NCI-H460 (cell line): ENCODE measurements at regions not wholly inside any gene's neighbourhood (a gene's known extent, or its start where the extent isn't known, plus 50 kb on each side); places are given as distances from the start of the nearest gene placed in this dataset.
"Not testable (repeated sequence)": the region's sequence is repeated elsewhere in the genome, so short reads cannot be mapped to it uniquely, and the experiment has no call there.

Experiments
- DNase-seq: peaks from one replicate; pipeline ENCODE4 v3.0.0-alpha.2; 2016; ENCODE audit warnings: low read depth; ENCODE audit errors: extremely low read depth

GRCh38 chr13:65965501-65965900, 1264.6 kb downstream of the PCDH9 start:
- no peak for DNase-seq

DNA sequence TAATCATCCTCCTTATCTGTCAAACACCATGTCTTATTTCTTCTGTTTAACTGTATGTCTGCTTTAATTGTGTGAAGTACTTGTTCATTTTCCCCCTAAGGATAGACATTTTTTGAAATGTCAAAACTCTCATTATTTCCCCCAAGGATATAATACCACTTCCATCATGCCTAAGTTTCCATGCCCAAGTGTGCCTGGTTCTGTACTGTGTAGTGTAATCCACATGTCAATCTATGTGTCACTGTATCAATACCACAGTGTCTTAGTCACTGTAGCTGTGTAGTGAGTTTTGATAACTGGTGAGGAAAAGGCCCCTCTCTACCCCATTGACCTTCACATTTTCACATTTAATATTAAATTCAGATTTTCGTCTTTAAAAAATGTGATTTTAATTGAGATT, 1265.5 kb downstream of the PCDH9 start:
- no peak for DNase-seq

GRCh38 chr13:65959305-65959704, 1270.8 kb downstream of the PCDH9 start:
- DNase-seq: no peak

DNA sequence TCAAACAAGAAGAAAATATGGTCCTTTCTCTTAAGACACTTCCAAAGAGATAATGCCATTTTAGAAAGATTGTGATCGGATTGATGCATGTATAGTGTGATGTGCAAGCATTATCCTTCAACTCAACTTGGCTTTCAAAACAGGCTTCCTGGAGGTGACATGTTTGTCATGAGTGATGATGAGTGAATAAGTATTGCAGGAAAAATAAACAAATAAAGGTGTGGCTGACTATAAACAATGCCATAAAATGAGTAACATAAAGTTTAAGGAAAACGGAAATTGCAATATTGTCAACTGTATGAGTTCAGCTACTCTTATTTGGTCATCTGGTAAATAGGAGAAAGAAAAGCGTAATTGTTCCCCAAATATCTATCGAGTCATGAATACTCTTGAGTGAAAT, 1283.7 kb downstream of the PCDH9 start:
- peak; percentile 78 for DNase-seq

DNA sequence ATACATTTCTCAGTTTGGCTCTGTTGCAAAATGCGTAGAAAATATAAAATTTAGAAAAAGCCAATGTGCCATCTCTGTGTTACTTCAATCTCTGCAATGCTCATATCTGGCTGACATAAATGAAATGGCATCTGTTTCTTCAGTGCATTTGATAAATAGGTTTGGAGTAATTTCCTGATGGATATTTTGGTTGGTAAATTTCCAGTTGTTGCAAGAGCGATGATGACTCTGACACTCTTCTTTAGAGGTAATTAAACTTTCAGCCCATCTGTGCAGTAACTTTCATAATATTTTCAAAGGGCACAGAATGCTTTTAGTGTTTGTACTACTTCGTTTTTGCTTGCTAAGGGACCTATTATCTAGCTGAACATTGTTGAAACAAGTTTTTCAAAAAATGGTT, 1286.4 kb downstream of the PCDH9 start:
- DNase-seq: peak; percentile 77

DNA sequence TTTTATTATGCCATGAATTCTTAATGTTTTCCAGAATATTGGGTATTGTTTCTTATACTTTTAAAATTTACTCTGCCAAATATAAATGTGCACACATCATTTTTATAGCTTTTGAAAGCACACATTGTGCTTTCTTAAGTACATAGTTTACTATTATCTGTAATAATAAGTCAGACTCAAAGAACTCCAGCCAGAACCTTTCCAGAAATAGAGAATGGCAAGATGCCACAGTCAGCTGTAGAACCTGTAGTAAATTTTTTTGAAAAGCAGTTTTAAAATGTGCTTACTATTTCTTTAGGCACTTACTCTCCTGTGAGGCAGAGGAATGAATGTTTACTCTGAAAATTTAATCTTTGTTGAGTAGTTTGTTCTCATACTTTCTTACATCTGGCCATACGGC, 1287.1 kb downstream of the PCDH9 start:
- no peak for DNase-seq

DNA sequence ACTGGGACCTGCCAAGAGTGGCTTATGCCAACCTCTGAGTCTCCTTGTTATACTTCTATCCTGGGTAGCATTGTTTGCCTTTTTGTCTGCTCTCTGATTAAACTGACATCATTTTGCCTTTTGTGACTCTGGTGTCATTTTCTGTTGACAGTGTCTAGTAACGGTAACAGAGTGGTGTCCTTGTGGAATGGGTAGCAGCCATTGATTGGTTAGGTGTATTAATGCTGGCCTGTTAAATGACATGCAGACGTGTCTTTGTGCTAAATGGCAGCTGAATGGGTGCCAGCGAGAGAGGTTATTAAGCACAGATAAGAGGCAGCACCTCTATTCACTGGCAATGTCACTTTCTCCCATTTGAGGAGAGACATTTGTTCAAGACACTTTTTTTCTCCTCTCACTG, 1289.4 kb downstream of the PCDH9 start:
- no peak for DNase-seq

GRCh38 chr13:65937251-65937650, 1292.9 kb downstream of the PCDH9 start:
- no peak for DNase-seq

DNA sequence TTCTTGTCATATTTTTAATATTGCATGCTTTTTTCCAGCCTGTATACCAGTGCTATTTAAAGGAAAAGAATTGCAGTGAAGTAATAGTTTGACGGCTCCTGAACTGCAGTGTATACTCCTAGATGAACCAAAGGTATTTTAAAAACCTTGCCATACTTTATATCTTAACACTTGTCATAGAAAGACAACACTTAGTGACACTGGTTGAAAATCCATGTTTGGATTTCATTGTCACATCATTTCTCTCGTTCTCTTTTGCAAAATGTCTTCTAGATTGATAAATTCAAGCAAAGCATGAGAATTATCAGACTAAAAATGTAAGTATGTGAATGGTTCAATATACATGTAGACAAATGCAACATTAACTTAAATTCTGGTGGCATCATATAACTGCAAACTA, 1293.9 kb downstream of the PCDH9 start:
- no peak for DNase-seq

- no peak for DNase-seq
Observed at GRCh38 chr13:65932587-65933239, 1297.4 kb downstream of the PCDH9 start.

GRCh38 chr13:65932013-65932412, 1298.1 kb downstream of the PCDH9 start:
- no peak for DNase-seq

DNA sequence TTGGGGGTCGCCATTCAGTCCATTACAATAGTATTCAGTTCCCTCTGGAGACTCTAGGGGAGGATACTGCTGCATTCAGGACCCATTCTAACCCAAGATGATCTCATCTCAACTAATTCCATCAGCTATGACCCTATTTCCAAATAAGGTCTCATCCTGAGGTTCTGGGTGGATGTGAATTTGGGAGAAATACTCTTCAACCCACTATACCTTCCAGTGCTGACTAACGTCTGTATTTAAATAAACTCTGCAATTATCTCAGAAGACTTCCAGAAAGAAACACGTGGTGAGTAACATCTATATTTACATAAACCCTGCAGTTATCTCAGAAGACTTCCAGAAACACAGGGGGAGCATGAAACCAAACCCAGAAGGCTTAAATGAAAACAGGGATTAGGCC, 1300.7 kb downstream of the PCDH9 start:
- no peak for DNase-seq

DNA sequence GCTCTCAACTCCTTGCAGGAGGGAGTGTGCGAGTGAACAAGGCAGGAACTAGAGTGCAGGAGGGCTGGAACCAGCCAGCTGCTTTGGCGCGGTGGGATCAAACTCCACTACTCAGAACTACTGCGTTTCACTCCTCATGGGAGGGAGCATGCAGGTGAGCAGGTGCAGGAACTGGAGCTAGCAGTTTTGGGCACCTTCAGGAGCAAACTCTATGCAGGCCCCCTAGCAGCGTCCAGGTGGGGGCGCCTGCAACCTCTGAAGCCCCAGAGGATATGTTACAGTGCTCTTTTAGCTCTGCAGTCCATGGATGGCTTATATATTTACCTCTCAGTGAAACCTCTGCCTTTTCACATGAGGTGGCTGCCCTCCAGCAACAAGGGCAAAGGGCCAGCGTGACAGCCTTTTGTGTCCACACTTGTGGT, 1303.4 kb downstream of the PCDH9 start:
- DNase-seq: no peak

DNA sequence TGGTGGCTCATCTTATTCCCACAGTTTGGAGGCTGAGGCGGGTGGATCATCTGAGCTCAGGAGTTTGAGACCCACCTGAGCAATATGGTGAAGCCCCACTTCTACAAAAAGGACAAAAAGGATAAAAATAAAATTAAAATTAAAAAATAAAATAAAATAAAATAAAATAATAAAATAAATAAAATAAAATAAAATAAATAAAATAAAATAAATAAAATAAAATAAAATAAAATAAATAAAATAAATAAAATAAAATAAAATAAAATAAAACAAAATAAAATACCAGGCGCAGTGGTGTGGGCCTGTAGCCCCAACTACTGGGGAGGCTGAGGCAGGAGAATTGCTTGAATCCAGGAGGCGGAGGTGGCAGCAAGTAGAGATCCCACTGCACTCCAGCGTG, 1307.3 kb downstream of the PCDH9 start:
- not testable (repeated sequence) for DNase-seq

DNA sequence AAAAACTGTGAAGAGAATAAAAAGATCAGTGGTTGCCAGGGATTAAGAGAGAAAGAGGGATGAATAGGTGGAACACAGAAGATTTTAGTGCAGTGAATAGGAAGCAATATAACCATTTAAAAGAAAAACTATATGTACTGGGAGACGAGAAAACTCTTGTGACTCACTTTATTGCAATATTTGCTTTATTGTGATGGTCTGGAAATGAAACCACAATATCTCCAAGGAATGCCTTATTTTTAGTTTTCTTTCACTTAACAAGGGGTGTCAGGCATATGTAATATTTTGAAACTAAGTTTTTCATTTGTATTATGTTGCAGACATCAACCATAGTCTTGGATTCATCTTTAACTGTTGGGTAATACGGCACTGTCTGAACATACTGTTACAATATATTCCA, 1308.2 kb downstream of the PCDH9 start:
- DNase-seq: no peak

DNA sequence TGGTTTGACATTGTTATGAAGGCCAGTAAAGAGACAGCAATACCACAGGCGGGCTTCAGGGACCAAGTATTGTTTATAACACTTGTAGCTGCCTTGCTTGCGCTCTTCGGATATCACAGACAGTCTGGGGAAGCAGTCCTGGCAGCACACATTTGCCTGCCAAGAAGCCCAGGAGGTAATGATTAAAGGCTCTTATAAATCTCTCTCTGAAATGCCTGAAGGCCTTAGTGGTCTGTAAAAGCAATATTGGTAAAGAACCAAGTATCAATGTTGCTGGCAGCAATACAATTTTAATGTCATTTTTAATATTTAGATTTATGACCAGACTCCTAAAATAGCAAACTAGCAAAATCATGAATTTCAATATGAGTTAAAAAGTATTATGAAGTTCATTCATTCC, 1312.4 kb downstream of the PCDH9 start:
- no peak for DNase-seq

DNA sequence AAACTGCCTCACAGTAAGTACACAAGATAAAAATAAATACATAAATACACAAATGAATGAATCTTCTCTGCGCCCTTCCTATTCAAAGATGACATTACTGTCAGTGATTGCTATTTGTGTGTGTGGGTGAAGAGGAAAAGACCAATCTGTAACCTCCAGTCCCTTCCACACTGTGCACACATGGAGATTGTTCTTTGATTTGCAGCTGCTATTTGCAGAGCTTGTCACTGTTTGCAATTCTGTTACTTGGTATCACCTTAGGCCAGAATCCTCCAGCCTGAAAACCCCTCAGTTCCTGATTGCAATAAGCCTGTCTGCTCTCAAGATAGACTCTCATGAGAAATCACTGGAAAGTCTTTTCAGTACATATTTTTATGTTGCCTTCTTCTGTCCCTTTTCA, 1314.9 kb downstream of the PCDH9 start:
- DNase-seq: no peak

DNA sequence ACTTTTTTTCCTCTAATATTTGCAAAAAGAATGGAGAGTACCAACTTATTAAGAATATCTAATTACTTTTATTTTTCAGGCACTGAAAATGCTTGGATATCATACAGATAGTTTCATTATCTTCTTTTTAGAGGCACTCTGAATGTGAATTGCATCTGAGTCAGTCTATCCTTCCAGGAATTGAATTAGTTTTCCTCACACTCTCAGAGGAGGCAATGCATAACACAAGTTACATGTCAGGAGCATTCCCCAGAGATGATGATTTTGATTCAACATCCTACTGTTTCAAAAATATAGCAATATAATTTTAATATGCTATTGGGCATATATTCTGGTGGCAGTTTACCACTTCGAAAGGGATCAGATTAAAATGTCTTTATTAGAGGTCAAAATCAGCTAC, 1315.4 kb downstream of the PCDH9 start:
- no peak for DNase-seq

- peak; percentile 19 for DNase-seq
Observed at GRCh38 chr13:65913173-65913572, 1317.0 kb downstream of the PCDH9 start.

DNA sequence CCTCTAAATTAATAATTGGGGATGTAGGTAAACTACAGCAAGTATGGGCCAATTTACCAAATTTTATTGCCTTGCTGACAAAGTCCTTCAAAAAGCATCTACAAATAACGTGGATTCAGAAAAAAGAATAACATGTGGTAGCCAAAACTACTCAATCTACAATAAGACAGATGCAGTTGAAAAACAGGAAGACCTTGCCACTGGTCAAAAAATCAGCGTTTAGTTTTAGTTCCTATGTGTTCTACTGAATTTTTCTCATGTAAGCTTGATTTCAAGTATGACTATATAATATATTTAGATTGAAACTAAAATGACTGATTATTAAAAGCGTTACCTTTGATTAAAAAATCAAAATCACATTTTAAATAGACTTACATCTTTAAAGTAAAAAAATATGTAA, 1317.6 kb downstream of the PCDH9 start:
- DNase-seq: no peak

DNA sequence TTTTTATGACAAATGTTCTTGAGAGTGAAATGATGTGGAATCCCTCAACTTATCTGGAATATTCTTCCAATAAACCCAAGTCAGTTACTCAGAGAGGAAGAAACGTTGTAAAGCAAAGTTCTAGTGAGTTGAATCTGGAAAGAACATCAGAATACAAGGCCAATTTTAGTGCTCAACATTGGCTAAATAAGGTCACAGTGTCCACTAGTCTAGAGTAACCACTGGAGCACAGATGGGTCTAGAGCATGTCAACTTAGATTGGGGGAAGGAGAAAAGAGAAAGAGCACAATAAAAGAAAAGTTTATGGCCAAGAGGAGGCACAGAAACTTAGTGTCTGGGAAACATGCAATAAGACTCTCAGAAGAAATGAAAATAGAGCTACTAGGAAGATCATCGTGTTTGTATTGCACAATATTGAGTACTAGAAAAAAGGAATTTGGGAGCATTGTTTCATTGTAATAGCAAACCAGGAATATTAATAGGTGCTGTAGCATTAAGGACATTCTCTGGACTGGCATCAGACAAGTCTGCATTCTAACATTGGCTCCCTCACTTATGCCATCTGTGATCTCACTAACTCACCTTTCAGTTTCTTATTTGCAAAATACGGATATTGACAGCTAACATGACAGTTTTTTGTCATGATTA, 1318.5 kb downstream of the PCDH9 start:
- no peak for DNase-seq

GRCh38 chr13:65909501-65909900, 1320.6 kb downstream of the PCDH9 start:
- no peak for DNase-seq
